Left hindlimb (tissue), 1 donor: ENCODE measurements at regions not wholly inside any gene's neighbourhood (a gene's known extent, or its start where the extent isn't known, plus 50 kb on each side); places are given as distances from the start of the nearest gene placed in this dataset.
"Not testable (repeated sequence)": the region's sequence is repeated elsewhere in the genome, so short reads cannot be mapped to it uniquely, and the experiment has no call there.

Source experiments
- DNase-seq: peaks from one replicate; pipeline ENCODE4 v3.0.0-alpha.2; 2018

DNA sequence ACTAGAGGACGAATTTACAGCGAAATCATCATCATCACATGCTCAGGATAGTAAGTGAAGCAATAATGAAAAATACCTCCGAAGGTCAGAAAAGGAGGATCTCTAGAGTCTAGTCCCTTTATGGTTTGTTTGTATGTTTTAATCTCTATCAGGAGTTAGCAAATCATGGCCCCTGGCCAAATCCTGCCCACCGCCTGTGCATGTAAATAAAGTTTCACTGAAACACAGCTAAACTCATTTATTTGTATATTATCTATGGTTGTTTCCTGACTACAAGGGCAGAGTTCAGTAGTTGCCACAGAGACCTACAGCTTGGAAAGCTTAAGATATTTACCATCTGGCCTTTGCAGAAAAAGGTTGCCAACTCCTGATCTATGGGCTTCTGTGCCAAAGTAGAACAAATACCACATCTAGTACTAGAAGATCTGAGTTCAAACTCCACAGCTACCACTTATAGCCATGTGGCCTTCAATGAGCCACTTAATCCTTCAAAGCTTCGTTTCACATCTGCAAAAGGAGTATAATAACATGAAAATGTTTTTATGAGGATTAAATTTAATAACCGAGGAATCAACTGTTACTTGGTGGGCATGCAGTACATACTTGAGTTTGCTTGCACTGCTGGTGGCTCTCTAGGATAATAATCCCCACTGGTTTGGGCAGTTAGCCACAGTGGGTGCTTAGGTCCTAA lies 94.0 kb upstream of the KIF26B start:
- no peak for DNase-seq

DNA sequence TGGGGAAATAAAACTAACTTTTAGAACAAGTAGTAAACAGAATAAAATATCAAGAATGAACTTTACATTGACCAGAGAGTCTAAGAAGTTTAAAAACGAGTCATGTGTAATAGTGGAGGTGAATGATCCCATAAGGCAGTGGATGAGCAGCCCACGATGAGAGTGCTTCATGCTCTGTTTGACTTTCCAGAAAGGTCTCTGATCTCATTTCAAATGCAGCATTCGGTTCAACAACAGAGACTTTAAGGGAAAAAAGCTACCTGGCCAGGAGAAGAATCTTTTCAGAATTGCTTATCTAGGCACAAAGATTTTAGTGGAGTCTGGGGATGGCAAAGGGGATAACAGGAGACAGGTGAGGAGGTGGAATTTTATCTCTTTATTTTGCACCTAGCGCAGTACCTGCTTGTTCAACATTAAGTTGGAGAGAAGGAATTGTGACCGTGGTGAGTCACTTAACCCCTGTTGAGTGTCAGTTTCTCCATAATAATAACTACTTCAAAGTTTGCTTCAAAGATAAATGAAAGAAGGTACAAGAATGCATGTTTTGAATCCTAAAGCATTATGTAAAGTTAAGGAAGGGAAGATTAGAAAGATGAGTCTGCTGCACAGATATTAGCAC lies 94.9 kb upstream of the KIF26B start:
- no peak for DNase-seq

DNA sequence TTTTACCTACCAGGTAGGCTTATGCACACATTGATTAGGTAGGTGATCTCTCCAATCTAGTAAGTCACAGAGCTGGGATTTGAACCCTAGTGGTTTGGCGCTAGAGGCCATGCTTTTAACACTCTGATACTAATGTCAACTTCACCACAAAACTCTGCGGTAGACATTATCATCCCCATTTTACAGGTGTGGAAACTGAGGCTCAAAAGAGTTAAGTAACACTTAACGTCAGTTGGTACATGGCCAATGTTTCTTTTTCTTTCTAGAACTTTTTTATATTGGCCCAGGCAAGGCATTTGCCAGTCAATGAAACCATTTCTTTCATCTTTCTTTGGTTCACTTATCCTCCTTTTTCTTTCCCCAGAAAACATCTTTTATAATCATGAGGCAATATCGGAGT lies 95.9 kb upstream of the KIF26B start:
- no peak for DNase-seq

DNA sequence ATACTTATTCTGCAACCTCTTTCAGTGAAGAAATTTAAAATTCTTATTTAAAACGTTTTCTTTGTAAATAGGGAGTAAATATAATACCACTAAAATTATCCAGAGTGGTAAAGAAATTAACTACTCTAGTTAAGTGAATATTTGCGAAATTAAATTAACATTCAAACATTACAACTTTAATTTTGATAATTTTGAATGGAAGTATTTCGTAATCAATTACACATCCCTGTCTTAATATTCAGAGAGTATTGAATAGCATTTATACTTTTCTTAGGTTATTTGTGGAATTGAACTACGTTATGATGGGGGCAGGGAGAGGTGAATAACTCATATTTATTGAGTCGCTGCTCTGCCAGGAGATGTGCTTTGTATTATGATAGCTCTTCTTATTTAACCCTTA lies 96.3 kb upstream of the KIF26B start:
- no peak for DNase-seq

DNA sequence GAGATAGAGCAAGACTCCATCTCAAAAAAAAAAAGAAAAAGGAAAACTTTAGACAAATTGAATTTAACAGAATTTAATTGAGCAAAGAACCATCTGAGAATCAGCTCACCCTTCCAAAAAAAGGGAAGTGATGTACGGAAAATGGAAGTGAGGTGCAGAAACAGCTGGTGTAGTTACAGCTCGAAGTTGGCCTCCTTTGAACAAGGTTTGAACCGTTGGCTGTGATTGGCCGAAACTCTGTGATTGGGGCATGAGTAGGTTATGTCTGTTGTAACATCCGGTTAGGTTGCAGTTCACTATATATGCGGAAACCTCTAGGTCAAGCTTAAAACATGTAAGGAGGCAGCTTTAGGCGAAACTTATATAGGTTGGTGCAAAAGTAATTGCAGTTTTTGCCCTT lies 97.9 kb upstream of the KIF26B start:
- DNase-seq: no peak

DNA sequence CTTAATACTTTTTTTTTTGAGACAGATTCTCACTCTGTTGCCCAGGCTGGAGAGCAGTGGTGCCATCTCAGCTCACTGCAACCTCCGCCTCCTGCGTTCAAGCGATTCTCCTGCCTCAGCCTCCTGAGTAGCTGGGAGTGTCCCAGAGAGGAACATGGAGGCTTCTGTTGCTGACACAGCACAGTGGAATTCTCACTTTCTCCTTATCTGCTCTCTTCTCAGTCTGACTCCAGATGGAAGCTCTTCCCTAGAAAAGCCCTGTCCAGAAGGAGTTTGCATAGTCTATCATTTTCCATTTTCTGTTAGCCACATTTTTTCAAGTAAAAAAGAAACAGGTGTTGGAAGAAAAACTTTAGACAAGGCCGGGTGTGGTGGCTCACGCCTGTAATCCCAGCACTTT lies 98.5 kb upstream of the KIF26B start:
- DNase-seq: not testable (repeated sequence)

DNA sequence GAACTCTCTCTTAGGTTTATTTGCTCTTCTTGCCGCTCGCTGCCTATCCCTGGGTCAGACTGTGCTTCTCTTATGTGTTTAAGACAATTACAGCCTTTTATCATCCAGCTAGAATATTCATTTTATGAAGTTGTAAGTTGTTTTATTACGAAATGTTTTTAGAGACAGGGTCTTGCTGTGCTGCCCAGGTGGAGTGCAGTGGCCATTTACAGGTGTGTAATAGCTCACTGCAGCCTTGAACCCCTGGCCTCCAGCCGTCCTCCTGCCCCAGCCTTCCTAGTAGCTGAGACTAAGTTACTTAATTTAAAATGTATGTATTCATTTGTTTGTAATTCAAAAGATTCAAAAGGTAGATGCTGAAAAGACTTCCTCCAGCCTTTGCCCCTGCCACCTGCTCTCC lies 99.0 kb upstream of the KIF26B start:
- DNase-seq: no peak

DNA sequence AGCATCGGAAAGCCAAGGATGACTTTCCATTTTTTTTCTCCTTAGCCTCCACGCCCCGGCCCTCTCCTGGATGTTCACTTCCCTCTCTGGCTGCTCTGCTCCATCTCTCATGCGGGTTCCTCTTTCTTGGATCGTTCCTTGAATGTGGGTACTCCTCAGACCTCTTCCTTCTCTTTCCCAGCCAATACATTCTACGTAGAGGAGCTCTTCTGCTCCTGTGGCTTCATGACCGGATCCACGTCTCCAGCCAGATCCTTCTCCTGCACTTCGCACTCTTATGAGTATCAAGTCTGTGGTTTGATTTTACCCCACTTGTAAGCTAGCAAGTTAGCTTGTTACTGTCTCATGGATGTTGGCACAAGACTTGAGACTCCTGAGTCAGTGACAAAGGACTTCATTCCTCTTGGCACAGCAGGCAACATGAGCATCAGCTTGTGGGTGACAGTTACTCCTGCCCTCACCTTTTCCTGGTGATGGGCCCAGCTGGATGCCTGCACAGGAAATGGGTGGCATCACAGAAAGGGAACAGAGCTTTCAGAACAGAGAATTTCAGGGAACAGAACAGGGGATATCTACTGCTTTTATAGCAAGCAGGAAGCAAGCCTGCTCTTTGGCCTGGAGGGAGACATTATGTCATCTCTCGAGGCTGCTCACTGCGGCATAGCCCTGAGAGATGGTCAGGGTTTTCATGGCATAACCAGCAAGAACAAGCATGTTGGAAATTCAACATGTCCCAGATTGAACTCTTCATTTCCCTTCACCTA lies 100.1 kb upstream of the KIF26B start:
- DNase-seq: no peak

DNA sequence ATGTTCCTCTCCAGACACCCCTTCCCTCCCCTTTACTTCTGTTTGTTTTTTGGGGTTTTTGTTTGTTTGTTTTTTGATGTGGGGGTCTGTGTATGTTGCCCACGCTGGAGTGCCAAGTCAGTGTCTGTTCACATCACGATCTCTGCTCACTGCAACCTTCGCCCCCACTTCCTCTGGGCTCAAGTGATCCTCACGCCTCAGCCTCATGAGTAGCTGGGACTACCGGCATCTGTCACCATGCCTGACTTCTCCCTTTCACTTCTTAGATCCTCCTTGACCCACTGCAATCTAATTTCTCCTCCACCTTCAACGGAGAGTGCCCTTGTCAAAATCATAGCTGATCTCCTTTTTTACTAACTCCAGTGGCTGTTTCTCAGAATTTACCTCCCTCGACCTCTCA lies 100.7 kb upstream of the KIF26B start:
- no peak for DNase-seq

DNA sequence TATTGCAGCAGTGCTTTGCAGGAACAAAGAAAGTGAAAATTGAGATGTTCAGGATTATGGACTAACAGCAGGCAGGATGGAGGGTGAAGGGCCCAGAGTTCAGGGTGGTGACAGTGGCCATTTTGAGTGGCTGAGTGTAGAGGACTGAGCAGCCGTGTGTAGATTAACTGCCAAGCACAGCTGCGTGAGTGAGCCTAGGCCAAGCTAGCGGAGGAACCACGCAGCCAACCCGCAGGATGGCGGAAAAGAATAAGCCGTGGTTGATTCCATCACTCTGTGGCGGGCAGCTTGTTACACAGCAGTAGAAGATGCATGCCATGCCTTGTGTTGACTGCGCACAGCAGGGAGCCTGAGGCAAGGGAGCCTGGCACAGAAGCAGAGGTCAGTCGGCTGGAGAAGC lies 102.5 kb upstream of the KIF26B start:
- no peak for DNase-seq

DNA sequence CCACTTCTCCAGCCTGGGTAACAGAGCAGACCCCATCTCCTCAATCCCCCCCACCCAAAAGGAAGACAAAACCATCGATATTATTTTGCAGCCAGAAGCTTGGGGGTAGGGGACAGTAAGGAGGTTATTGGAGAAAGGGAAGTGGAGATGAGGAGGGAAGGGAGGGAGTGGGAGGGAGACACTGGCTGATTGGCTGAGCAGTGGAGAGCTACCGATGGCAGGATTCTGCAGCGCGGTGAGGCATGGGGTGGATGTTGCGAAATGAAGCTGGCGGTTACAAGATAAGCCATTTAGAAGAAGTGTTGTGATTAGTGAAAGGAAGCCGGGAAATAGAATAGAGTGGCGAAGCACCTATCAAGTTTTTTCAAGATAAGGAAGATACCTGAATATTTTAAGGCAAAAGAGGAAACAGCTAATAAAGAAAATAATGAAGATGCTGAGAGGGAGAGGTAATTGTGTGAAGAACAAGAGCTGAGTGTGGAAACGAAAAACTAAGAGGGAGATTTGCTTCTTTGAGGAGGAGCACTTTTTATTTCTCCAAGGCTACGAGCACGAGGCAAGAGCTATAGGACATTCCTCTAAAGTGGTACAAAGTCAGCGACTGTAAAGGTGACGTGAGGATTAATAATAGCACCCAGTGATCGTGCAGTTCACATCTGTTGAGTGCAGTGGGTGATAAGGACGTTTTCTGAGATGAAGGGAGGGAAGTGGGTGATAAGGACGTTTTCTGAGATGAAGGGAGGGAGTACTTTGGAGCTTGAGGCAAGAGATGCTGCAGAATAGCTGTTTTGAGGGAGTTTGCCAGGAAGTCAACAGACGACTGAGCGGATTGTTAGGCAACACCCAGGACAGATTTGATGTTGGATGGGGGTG lies 103.2 kb upstream of the KIF26B start:
- DNase-seq: no peak

DNA sequence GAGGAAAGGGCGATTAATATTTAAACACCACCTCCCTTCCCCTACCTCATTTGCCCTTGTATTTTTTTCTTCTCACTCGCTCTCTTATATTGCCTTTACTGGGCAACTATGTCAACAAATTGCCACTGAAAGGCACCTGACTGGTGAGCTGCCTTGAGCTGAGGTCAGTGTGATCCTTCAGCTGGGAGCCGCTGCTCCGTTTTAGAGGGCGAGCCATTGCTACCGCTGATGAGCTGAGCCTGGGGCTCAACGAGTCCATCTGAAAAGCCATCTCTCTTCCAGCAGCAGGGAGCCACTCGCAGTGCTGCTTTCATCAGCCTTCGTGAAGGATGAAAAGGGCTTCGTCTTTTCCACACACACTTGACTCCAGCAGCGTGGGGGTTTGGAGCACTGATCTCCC lies 108.0 kb upstream of the KIF26B start:
- DNase-seq: no peak

DNA sequence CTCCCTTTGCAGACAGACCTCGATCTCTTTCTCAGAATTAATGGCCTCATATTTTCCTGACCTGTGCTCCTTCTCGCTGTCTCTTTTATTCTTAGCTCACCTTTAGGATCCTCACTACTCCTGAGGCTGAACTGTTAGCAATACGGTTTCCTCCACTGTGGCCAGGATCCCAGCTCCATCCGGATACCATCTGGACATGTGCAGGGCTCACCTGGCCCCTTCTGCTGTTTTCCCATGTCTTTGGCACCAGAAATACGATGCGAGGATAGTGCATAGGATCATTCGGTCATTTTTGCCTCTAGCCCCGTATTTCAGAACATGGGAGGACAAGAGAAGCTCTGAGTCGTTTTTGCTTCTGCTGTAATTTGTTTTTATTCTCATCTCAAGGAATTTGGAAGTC lies 108.5 kb upstream of the KIF26B start:
- no peak for DNase-seq

DNA sequence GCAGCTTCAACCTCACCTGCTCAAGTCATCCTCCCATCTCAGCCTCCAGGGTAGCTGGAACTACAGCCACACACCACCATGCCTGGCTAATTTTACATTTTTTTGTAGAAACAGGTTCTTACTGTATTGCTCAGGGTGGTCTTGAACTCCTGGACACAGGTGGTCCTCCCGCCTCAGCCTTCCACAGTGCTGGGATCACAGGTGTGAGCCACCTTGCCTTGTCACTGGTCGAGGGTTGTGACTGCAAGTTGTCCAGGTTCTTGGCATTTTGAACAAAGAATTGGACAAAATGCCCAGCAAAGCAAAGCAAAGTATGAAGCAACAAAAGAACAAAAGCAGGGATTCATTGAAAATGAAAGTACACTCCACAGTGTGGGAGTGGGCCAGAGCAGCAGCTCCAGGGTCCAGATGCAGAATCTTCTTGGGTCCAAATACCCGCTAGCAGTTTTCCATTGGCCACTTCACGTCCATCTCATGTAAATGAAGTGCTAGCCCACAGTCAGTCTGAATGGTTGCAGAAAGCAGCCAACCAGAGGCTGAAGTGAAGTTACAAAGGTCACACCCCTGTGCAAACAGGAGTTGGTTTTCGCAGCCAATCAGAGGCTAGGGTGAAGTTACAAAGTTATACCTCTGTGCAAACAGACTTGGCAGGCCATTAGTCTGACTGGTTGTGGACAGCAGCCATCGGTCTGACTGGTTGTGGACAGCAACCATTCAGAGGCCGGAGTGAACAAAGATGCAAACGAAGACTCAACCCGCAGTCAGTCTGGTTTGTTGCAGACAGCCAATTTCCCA lies 109.5 kb upstream of the KIF26B start:
- DNase-seq: no peak

DNA sequence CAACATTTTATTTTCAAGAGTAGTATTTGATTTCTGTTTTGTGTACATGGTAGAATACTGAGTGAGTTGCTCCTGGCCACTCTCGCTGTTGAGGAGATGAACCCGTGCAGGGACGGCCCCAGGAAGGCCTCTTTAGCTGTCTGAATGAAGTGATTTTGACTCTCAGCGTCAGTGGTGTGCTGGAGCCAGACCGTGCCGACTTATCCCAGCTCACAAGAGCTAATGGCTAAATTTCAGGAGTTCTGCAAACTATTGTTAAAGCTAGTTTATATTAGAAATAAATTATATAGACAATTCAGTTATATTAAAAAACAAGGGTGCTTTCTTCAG lies 111.2 kb upstream of the KIF26B start:
- no peak for DNase-seq

DNA sequence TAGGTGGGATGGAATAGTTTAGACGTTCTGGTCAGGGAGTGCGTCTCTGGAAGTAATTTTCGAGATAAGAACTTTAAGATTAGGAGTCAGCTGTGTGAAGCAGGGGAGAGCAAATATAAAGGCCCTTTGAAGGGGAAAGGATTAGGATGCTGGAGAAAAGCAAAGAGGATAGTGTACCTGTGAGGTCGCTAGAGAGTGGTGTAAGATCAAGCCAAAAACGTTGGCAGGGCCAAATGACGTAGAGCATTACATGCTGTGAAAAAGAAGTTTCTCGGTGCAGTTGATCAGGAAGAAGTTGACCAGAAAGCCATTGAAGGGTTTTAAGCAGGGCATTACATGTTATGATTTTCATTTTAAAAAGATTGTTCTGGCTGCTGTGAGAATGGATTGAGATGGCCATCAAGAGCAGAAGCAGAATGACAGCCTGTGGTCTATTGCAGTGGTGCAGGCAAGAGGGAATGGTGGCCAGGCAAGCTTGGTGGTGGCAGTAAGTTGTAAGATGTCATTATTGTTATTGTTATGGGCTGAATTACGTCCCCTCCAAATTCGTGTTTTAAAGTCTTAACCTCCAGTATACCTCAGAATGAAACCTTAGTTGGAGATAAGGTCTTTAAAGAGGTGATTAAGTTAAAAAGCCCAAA lies 113.6 kb upstream of the KIF26B start:
- no peak for DNase-seq

DNA sequence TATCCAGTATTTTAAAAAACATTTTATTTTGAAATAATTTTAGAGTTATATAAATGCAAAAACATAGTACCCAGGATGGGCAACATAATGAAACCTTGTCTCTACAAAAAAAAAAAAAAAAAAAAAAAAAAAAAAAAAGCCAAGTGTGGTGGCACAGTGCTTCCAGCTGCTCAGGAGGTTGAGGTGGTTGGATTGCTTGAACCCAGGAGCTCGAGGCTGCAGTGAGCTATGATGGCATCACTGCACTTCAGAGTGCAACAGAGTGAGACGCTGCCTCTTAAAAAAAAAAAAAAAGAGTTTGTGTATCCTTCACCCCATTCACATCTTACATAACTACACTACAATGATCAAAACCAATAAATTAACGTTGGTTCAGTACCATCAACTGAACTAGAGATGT lies 115.6 kb upstream of the KIF26B start:
- no peak for DNase-seq

DNA sequence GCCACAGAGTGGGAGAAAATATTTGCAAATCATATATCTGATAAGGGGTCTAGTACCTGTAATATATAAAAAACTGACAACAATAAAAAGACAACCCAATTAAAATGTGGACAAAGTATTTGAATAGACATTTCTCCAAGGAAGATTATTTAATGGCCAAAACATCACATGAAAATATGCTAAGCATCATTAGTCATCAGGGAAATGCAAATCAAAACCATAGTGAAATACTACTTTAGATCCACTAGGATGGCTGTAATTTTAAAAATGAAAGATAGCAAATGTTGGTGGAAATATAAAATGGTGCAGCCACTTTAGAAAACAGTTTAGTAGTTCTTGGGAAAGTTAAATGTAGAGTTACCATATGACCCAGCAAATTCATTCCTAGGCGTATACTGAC lies 118.7 kb upstream of the KIF26B start:
- no peak for DNase-seq

DNA sequence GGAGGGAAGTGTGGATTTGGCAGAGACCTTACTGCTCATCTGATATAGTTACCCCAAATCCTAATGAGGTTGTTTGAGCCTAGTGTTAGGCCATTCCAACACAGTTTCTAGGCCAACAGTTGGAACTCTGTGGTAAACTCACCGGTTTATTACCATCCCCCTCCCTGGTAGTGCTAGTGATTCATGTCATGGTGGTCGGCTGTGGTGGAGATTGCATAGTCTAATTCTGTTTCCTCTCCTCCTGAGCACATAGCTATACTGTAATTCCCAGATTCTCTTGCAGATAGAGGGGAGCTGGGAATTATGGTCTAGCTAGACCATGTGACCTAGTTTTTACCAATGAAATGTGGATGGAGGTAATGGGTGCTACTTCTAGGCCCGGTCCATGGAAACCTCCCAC lies 123.7 kb upstream of the KIF26B start:
- DNase-seq: no peak

DNA sequence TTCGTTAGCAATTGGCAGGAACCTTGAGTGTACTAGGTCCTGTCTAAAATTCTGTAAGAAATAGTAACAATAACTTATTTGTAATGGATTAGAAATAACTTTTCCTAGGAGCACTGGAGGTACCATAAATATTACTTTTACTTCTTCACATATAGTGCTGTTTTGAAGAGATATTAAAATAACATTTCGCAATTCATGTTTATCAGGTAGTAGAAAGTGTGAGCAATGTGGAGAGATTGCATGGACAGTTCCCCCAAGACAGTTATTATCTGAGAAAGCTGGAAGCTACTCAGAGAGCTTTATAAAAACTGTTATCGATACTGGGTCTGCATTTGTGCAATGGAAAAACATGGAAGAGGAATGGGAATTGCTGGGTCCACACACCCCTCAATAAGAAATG lies 128.5 kb upstream of the KIF26B start:
- DNase-seq: no peak

DNA sequence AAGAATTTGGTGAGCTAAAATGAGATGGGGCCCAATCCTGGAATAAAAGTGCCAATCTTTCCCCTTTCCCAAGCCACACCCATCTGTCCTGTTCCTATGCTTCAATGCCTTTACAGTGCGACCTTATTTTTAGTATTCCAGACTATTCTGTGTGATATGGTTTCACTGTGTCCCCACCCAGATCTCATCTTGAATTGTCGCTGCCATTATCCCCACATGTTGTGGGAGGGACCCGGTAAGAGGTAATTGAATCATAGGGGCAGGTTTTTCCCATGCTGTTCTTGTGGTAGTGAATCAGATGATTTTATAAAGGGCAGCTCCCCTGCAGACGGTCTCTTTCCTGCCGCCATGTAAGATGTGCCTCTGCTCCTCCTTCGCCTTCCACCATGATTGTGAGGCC lies 129.3 kb upstream of the KIF26B start:
- DNase-seq: no peak

DNA sequence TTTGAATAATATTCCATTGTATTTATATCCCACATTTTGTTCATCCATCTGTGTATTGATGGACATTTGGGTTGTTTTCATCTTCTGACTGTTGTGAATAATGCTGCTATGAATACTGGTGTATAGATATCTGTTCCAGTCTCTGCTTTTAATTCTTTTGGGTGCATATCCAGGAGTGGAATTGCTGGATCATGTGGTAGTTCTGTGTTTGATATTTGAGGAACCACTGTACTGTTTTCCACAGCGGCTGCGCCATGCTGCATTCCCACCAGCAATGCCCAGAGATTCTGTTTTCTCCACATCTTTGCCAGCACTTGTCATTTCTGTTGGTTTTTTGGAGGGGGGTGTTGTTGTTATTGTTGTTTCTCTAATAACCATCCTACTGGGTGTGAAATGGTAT lies 131.6 kb upstream of the KIF26B start:
- DNase-seq: no peak
